Activated CD4-positive, CD25-positive, alpha-beta regulatory T cell treated with anti-CD3 and anti-CD28 coated beads, Interleukin-2, amount 50 U/mL, for 24 hours (primary cell): ENCODE measurements at regions not wholly inside any gene's neighbourhood (a gene's known extent, or its start where the extent isn't known, plus 50 kb on each side); places are given as distances from the start of the nearest gene placed in this dataset.

Source experiments
- ATAC-seq, 2 donors: fragments of 150-1000 bp; cut with Tn5 transposase; one replicate each; pipeline ENCODE4 v1.10.0; 2021; ENCODE audit warnings: mild to moderate bottlenecking in 1 of 2, moderate library complexity in 1 of 2

DNA sequence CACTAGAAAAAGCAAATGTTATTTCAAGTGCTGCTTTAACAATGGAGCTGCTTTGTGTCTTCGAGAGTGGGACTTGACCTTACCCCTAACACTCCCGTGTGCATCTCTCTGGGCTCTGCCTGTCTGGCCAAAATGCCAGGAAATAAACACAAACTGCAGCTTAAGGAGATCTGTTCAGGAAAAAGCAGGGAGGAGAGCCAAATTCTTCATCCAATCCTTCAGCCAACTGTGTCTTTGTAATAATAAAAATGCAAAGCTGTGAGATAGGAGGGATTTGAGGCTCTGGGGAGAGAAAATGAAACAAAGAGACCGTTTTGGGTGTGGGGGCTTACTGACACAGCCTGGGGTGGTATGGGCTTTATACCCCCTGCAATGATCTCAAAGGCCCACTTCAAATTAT, 85.8 kb upstream of the WSCD2 start:
- ATAC-seq, result no peak

DNA sequence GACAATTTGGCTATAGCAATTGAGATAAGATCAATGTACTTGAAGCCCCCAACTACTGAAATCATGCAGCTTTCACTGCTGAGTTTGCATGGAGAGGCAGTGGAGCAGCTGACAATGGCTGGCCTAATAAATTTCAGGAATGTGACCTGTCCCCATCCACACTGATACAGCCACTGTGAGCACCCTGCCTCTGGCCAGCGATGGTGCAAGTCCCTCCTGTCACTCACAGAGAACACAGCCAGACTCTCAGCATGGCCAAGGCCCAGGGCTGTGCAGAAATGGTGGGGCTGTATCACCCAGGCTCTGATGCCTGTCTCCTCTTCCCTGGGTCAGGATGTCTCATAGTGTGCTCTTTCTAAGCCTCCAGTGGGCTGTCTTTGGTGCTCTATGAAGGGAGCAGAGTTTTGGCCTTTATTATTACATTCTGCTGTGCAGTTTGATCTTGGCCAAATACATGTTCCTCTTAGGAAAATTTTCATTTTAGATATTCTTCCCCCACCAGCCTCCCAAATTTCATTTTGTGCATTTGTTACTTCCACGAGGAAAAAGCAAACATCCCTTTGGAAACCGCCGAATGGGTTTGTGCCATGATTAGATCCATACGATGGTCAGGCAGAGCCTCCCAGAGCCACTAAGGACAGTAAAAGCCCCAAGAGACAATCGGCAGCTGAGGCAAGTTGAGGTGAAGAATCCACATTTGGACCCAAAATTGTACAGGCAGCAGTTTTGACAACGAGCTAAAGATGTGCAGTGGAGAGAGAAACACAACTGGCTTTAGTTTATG, 85.1 kb upstream of the WSCD2 start:
- ATAC-seq, result no peak

DNA sequence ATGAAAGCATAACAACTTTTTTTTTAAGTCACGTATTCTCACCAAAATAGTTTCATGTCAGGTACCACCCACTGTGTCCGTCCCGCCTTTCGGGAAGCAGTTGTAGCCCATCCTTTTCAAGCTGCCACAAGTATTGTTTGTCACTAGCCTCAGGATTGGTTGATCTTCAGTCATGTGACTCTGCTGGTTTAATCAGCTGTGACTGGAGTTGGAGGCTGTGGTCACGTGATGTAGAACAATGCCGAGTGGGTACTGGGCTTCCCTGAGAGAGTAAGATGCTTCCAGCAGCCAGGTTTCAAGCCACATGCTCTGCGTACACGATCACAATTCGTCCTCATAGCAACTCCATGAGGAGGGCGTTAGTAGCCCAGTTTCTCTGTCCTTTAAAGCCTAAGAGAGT, 83.0 kb upstream of the WSCD2 start:
- no peak for ATAC-seq

DNA sequence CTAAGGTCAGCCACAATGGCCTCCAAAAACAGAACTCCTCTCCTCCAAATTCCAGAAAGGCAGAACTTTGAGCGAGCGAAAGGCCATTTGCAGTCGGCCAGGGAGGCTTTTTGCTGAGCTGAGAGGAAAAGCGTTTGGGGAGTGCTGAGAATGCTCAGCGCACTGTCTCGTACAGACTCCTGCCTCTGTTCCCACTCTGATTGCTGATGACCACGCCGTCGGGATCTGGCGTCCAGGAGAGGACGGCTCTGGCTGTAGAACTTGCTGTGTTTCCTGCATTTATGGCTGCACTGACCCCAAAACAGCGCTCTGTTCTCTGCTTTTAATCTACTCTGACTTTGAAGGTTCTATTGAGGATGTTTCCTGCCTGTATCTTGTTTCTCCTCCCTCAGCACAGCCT, 82.4 kb upstream of the WSCD2 start:
- no peak for ATAC-seq

DNA sequence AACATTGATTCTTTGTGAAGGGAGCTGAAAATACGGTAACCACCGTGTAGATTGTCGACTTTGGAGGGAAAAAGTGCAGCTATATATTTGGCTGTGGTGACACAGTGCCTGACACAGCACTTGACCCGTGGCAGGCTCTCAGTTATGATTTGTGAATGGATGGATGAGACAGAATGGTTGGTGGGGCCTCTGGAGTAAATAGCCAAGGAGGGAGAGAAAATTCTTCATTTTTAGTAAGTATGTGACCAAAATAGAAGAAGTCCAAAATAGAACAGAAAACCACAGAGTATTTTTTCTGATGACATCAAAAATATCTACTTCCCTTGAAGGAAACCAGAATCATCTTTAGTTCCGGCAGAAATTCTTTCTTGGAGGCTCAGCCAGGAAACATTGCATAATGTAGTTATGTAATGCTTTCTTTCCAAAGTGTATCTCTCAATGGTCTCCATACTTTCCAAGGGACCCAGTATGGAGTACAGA, 82.0 kb upstream of the WSCD2 start:
- no peak for ATAC-seq

DNA sequence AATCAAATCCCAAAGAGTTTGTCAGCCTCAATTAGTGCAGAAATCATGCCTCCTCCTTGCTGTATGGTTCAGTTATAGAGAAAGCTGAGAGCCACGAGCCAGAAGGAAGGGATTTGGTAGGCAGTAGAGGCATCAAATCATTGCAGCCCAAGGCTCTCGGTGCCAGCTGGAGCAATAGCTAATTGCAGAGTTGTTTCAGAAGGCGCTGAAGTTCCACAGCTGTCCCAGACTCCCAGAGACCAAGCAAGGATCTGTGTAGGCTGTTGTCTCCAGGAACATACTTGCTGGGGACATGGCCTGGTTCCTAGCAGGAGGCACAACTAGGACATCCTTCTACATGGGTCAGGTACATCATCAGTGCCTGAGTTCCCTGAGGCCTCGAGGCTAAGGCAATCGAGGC, 80.4 kb upstream of the WSCD2 start:
- ATAC-seq, result no peak

DNA sequence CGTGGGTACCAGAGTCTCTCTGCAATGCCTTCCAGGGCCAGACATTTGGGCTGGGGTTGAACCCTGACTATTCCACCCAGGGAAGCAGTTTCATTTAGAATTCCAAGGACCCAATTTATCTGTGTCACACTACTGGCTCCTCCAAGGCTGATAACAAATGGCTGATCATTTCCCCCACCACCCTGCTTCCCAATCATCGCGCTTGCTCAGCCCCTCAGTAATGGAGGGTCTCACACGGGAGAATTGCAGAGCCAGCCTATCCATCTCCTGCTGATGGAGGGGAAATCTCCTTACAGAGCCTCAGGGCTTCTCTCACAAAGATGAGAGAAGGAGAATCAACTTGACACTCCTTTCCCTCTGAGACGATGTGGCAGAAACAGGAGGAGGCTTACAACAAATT, 78.4 kb upstream of the WSCD2 start:
- ATAC-seq, result no peak

DNA sequence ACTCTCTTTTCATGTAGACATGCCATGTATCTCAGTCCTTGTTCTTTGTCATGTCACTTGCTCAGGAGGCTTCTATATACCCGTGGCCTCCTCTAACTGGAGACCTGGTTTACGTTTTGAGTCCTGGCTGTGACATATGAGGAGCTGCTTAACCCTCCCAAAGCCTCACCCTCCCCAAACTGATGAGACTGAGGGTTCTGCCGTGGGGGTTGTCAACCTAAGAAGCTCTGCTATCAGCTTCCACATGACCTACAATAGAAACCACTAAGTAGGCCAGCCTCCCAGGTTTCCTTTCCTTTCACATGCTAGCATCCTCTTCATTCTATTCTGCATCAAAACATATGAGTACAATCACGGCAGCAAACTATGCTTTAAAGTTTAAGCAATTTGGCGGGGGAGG, 76.8 kb upstream of the WSCD2 start:
- ATAC-seq, result no peak

DNA sequence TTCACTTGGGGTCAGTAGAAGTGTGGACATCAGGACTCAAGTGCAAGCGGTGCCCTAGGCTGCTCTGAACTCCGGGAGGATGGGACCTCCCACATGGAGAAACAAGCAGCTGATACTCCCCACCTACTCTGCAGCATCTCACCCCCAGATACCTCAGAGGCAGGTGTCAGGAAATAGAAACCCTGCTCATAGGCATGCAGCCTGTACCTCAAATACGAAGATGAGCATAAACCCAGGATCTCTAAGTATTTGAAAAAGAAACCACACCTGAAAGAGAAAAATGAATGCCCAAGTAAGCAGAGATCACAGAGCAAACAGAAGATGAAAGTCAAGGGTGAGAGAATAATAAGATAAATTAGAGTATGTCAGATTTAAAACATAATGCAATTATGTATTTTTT, 75.6 kb upstream of the WSCD2 start:
- no peak for ATAC-seq

DNA sequence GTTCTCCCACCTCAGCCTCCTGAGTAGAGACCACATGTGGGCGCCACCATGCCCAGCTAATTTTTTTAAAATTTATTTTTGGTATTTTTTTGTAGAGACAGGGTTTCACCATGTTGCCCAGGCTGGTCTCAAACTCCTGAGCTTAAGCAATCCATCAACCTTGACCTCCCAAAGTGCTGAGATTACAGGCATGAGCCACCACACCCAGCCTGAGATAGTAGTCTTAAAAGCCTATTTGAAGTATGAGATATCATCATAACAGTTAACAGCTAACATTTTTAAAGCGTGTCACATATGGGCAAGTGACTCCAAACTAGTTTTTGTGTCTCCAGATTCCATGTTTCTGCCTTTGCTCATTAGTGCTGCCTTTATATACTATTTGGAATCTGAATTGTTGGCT, 74.6 kb upstream of the WSCD2 start:
- ATAC-seq, result no peak

DNA sequence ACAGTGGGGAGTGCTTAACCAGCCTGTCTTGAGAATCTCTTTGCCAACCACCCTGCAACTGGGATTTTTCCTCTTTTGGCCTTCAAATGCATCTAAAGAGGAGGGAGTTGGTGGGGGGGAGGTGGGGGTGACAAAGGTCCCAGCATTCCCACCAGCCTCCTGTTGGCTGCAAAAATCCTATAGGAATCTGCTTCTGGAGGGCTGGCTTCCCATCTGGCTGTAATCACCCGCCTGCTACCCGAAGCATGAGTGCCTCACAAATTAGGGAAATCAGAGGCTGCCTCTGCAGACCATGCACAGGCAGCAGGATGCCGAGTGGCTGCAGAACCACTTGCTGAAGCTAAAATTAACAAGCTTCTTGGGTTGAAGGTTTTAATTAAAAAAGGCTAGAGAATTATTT, 73.9 kb upstream of the WSCD2 start:
- ATAC-seq, result no peak

DNA sequence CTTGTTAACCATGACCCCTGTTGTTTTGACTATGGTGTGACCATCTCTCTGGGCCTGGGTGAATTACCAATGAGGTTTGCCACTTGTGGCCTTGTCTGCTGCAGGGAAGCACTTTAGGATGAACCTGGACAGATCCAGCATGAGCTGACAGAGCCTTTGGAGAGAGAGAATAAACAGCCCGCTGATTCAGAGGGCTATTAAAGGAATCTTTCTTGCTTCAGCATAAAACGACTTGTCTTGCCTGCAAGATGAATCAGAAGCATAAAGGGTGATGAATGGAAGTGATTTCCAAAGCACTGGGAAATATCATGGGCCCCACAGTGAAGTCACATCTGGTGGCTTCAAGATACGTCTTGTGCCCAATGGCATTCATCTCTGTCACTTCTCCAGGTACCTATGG, 69.0 kb upstream of the WSCD2 start:
- no peak for ATAC-seq

DNA sequence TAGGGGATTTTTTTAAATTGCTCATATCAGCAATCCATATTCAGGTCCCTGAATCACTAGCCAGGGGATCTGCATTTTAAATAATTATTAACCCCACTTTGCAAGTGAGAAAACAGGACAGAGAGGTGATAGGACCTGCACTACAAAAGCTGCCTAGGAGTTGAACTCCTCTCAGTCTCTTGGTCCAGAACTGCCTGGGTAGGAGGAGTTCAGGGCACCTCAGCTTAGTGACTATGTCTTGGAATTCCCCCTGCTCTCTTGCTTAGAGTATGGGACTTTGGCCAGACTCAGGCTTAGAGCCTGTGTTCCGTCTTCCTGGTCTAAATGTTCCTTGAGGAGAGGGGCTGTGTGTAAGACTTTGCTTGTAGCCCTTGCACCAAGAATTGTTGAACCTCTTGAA, 68.2 kb upstream of the WSCD2 start:
- ATAC-seq, result no peak

DNA sequence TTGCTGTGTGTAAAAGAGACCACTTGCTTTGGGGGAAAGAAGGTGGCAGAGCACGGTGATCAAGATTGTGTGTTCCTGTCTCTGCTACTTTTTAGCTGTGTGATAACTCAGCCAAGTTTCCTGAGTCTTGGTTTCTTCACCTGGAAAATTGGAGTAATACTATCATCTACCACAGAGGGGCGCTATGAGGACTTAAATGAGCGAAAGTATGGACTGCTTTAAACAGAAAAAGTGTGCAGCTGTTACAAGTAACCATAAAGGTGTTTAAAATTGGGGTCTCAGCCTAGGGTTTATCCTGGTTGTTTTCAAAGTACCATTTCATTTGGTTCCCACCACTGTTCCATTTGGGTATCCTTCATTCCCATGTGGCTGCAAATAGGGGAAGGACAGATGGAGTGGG, 65.9 kb upstream of the WSCD2 start:
- no peak for ATAC-seq

DNA sequence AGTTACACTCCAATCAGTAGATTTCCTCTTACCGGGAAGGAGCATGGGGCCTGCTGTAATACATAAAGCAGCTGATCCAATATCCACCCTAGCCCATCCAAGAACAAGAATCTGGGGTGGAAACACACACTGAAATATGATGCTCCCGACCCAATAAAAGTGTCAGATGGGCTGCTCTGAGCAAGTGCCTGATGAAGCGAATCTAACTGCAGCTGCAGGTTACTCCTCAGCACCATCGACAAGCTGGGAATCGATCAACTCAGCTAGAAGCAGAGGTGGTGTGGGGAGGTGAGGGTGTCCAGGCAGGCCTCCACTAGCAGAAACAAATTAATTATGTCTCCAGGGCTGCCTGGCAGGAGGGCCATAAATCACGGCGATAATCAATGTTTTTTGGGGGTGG, 64.0 kb upstream of the WSCD2 start:
- ATAC-seq, result no peak

DNA sequence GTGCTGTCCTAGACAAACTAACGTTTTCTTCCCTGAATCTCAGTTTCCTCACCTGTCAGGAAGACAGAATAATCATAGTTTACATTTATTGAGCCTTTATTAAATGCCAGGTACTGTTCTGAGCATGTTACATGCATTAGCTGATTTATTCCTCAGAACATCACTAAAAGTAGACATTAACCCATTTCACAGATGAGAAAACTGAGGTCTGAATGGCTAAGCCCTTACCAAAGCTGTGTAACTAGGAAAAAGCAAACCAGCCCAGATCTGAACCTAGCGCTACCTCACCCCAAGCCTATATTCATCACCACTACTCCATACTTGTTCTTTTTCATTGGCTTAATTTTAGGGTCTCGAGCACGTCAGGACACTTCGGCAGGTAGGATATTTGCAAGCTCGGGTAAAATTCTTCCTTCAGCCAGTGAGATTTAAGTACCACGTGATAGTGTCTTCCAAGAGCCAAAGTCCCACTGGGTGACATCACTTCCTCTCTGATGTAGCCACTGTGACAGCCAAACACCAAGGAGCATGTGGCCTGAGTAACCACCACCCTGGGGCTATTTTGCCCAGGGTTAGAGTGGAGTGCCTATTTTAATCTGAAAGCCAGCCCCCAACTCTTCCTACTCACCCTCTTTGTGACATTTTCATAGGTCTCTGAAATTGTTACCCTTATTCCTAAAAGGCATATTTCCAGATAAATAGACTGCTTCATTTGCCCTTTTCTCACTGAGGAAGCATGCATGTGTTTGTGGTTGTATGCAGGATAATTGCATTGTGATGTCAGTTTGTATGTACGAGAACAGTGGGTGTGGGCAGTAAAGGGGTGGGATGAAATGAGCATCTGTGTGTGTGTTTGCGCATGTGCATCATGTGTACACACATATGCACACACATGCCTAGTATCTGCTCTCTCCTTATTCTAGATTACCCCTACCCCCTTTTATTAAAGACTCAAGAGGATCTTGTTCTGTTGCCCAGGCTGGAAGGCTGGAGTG, 62.2 kb upstream of the WSCD2 start:
- no peak for ATAC-seq

DNA sequence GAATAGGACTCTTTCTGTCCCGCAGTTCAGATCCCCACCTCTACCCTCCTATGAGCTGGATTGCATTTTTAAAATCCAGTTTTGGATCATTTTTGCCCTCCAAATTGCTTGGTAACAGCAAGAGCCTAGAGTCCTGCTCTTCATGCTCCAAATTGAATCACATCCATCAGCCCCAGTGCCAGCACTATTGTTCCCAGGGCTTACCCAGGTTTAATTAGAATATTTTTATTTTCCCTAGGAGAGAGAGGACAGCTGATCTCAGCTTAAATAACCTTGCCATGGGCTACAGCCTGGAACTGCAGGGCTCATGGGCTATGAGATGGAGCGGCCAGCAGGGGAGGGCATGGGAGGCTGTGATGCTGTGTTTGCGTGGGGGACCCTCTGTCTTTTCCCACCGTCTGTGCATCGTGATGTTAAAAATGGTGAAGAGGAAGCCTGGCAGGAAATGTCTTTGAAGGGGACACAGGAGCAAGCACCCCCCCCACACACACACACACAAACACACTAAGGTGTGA, 59.4 kb upstream of the WSCD2 start:
- ATAC-seq, result no peak

DNA sequence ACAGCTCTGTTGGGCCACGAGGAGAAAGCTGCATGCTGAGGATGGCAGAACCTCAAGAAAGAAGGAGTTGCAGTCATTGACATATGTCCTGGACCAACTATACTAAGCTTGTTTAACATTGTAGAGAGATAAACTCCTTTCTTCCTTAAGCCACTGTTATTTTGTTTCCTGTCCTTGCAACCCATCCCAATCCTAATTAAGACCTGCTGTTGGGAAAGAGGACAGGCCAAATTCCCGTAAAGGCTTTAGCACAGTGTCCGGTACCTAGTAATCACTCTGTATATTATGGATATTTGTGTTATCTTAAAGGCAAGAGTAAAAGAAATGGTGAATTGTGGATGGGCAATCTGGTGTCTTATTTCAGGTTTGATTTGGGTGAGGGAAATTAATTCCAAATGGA, 53.5 kb upstream of the WSCD2 start:
- no peak for ATAC-seq

DNA sequence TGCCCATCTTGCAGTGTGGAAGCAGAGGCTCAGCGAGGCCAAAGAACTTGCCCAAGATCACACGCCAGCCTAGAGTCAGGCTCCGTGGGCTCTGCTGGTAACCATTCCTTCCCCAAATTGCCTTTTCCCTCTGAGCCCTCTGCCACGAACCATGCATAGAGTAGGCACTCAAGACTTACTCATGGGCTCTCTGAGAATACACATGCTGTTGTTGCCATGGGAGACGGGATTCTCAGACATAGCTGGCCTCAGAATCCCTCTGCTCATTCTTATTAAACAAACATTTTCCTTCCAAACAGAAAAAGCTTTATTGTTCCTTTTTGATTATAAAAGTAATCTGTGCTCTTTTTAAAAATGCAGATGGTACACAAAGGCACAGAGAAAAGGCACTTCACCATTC, 52.5 kb upstream of the WSCD2 start:
- no peak for ATAC-seq

DNA sequence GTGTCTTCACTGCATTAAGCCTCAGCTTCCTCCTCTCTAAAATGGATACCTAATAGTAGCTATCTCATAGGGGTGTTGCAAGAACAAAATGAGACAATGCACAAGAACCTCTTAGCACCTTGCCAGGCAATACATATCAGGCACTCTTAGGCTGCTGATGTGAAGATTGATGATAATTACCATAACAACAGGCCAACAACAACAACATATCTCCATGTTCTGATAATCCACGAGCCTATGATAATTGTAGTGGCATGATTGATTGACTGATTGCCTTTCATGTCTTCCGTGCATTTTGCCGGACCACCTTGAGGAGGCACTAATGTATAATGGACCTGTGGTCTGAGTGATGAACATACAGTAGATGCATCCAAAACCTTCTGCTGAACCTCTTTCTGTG, 50.7 kb upstream of the WSCD2 start:
- ATAC-seq, result no peak
